ENCODE measurements at regions not wholly inside any gene's neighbourhood (a gene's known extent, or its start where the extent isn't known, plus 50 kb on each side); places are given as distances from the start of the nearest gene placed in this dataset.

DNA sequence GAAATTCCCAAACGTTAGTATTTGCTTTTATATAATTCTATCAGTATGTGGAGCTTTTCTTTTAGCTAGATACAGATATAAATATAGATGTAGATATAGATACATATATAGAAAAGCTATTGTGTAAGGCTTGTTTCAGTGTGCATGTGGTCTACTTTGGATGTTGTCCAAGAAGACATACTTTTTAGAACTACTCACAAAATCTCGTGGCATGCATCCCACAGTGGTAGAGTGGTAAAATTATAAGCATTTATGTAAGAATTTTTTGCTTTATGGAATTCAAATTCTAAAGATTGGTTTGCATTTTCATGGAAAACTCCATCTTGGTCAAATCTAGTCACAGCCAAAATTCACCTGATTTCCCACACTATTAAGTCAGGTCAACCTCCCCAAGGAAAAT lies 880.4 kb downstream of the EFNB2 start:
- DNase-seq, result no peak

DNA sequence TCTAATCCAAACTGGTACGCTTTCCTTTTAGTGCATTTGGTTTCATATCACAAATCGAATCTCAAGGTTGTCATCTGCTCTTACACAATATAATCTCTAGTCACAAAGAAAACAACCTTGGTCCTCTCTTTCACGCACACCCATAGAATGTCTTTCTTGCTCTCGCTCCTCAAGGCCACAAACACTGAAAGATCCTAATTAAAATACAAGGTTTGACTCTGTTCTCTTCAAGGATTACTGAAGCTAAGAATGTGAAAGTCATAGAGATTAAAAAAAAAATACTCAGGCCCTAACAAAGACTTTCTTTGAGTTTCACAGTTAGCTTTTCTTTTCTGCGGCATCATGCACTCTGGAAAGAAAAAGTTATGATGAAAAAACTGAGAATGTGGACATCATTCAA lies 891.5 kb downstream of the EFNB2 start:
- no peak for DNase-seq

DNA sequence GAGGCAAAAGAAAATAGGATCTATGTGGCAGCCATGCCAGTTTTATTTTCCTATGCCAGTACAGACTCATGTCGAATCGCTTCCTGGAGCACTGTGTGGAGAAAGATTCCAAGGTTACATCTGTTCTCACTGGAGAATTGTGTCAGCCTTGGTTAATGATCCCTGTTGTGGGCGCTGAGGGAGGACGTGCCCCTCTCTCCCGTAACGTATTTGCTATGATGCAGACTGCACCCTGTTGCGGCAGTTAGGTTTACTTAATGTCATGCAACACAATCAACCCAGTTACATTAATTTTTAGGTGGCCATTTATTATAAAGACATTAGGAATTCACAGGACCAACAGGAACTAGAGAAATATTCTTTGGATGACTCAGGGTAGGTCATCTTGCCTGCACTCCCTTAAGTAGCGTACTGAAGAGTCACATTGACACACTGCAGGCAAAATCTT lies 892.9 kb downstream of the EFNB2 start:
- DNase-seq, result no peak

DNA sequence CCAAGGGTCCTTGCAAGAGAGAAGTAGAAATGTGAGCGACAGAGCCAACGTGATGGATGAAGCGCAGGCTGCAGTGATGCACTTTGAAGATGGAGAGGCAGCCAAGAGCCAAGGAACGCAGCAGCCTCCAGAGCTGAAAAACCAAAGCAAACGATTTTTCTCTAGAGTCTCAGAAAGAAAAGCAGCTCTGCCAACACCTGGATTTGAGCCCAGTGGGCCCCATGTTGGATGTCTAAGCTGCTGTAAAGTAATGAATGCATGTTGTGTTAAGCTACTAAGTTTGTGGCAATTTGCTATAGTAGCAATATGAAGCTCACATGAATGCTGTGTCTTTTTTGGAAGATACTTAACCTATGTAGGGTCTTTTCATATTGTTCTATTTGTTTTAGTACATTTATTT lies 894.3 kb downstream of the EFNB2 start:
- no peak for DNase-seq

DNA sequence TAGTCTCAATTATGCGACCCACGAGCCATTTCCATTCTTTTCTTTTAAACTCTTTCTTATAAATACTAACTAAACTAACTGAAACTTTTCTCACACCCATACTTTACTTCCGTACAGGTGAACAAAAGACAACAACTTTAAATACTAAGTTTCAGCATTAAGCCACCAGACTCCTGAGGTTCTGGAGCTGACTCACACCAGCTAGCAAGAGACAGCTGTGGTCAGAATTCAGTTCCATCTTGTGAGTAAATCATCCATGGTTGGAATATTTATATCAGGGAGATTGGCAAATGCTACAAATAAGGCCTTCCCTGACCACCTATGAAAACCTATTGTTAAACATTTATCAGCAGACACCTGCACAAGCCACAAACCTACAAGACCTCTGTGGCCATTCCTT lies 897.0 kb downstream of the EFNB2 start:
- no peak for DNase-seq

DNA sequence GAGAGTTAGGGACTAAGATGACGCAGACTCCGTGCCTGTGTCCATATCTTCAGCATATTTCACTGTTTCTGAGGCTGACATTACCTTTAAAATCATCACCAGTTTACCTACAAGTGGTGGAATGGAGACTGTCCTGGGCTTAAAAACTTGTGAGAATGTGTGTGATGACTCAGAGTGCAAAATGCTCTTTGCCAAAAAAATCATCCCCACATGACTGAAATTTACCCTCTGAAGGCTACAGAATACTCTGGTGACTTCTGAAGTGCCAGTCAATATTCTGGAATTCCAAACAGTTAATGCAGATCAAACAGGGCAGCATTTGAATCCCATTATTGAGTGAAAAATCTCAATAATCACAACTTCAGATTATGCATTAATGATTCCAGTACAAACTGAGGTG lies 901.4 kb downstream of the EFNB2 start:
- DNase-seq, result no peak

DNA sequence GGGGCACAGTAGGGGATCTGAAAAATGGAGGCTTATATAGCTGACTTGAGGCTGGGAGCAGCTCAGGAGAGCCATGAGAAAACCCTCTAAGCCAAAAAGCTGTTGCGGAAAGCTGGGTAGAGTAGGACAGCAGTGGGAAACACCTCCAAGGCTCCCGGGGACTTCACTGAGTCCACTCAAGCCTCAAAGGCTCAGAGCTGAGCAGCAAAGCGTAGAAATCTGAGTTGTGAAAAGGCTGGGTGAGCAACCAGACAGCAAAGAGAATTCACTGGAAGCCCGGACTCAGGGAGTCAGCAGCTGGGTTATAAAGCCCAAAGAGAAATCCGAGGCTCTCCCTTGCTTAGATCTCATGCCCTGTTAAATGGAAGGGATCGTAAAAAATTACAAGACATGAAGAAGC lies 905.0 kb downstream of the EFNB2 start:
- no peak for DNase-seq

DNA sequence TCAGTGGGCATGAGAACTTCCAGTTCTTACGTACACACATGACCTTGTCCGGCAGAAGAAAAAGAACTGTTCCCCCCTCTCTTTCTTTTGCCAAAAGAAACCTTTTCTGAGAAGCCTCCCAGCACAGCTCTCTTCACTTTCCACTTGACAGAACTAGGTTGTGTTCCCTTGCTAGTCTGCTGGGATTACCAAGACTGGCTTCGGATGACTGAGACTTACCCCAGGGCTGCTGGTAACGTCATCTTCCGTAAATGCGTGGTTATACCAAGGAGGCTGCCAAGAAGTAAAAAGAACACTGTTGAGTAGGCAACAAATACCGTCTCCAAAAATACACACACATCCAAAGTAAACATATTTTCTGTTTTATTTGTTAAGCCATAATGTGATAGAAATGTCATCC lies 908.2 kb downstream of the EFNB2 start:
- DNase-seq, result no peak

DNA sequence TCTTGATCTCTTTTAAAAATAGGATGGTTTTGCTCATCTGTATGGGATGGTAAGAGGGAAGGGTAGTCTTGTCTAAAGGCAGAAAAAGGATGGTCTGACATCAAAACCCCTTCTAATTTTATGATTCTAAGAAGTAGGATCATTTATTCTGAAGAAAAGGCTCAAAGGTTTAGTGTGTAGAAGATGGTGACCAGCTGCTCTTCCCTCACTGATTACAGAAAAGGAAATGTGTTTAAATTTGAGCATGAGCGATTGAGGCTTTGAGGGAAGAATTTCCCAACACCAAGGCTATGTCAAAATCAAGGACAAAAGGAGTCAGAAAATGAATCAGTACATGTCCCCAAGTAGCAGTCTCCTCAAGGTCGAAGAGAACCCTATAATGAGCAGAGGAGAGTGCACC lies 909.8 kb downstream of the EFNB2 start:
- DNase-seq, result no peak

DNA sequence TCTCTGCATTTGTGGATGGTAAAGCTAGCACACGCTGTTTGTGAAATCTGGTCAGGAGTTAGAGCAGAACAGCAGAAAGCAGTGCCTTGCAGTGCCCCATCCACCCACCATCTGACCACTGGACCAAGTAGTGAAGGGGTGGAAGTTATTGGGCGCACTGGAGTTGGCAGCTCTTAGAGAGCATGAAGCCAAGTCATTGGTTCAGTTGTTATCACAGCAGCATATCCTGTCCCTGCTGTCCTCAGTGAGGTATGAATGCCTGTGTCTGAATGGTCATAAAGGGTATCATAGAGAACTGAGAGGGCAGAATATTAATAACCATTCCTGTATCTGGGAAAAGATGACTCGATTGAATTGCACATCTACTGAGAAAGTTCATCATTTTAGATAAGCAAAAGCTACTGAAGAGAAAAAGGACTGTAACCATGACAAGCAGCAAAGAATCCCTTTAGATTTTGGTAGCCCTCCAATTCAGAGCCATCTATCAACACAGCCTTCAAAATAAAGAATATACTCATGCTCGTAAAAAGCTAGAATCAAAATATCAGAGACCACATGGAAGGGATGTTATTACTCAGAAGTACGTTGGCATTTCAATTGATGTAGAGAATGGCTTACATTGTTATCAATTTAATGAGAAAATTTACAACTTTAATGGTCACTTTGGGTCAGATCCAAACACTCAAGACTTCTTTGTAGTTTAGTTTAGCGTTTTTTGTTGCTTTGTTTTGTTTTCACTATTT lies 919.0 kb downstream of the EFNB2 start:
- DNase-seq, result no peak

DNA sequence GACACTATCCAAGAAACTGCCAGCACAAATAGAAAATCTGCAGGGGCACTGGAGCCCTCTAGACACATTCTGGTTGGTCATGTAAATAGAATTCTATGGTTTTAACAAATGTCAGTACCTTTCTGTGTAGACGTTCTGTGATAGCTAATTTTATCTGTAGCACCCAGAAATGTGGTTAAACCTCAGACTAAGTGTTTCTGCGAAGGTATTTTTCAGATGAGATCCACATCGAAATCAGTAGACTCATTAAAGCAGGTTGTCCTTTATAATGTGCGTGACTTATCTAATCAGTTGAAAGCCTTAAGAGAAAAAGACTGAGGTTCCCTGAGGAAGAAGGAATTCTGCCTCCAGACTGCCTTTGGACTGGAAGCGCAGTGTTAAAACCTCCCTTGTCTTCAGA lies 922.9 kb downstream of the EFNB2 start:
- no peak for DNase-seq

DNA sequence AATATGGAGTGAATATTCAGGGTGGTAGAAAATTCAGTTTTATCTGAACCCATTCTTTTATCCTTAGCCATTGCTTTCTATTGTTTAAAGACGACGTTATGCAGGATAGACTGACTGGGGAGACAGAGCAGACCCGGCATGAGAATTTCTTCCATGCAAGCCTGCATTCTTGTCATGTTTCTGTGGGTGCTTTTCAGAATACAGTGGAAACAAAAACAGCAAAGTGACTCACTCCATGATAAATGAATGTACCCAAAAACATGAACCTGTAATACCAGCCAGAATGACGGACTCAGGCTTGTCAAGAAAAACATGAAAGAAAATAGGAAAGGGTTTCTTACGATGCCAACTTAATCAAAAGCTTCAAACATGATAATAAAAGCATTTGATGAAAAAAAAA lies 924.0 kb downstream of the EFNB2 start:
- no peak for DNase-seq

DNA sequence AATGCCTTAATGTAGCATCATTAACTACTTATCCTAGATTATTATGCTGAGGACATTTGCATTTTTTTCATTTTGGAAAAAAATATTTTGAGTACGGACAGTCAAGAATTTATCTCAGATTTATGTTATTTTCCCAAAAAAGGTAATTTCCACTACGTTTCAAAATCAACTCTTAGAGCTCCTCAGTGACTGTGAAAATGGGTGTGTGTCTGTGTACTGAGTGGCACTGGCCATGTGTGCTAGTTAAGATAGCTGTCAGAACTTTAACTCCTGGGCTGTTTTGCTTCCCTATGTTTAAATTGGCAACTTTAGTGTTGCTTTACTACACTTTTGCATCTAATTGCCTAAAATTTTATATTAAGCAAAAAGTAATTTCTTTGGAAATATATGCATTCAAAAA lies 927.4 kb downstream of the EFNB2 start:
- DNase-seq, result no peak

DNA sequence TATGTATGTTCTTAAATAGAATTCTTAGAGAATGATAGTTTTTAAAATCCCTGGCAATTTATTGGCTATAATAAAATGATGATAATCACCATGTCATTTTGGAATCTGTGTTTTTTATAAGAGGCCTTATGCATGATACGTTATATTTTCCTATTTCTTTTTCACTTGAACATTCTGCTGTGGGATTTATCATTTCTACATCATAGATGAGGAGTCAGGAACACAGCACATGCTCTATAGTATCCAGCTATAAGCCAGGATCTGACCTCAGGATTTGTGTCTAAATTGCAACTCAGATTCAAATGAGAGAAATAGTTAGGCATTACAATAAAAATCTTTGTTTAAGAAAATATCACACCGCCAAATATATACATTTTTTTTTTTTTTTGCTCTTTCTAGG lies 928.0 kb downstream of the EFNB2 start:
- DNase-seq, result no peak

DNA sequence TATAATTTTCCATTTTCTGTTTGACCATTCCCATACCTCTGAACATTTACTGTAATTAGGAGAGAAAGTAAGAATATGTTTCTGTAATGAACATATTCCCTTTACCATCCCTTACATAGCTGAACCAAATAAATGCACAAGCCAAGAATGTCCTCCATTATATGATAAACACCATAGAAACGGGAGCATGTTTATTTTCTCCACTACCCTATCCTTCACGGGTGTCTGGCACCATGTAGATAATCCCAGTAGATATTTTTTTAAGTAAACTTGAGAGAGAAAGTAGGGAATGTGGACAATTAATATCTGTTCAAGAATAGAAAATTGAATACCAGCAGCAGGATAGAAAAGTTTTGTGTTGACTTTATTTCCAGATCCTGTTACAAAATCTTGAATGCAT lies 928.4 kb downstream of the EFNB2 start:
- no peak for DNase-seq

DNA sequence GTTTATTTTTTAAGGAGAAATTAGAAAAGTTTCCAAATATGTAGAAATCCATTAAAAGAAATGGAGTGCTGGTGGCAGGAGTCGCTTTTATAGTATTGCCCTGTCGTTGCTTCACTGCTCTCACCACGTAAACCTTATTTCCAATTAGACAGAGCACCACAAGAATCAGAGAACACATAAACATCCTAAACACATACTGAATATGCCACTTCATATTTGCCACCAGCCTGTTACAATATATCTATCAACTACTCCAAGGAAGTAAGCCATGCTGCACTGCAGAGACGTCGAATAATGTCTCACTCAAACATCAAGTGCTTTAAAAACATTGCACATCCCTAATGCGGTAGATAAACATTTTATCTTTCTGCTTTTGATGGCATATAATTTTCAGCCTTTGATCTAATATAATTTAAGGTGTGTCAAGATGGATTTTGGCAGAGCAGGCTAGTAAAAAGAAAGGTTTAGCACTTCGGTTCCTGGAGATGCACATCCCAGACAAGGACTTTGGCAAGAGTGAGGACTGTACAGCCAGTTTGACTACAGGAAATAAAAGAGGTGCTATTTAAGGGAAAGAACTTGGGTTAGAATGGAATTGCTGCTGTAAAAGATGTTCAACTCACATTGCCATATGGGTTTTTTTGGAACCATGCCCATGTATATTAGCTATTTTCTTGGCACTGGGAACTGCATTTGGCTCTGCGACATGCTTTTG lies 932.3 kb downstream of the EFNB2 start:
- no peak for DNase-seq

DNA sequence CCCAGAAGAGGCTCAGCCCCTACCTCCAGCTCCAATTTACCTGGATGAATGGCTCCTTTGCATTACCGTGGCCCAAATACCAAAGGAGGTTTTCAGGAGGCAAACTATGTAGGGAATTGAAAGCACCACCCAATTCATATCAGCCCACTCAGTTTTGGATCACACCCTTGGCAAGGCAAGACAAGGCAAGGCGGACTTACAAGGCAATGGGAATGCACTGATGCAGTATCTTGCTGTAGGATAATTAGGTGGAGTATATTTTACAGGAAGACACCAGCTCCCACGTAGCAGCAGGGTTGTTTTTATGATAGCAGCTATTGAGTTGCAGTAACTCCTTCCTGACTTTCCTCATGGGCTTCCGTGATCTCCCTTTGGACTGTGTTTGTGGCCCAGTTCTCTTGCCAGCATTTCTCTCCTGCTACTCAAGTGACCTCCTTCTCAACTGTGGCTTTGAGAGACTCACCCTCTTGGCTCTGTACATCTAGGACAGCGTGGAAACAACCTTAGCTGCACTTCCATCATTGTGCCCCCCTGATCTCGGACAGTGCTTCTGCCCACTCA lies 935.9 kb downstream of the EFNB2 start:
- no peak for DNase-seq

DNA sequence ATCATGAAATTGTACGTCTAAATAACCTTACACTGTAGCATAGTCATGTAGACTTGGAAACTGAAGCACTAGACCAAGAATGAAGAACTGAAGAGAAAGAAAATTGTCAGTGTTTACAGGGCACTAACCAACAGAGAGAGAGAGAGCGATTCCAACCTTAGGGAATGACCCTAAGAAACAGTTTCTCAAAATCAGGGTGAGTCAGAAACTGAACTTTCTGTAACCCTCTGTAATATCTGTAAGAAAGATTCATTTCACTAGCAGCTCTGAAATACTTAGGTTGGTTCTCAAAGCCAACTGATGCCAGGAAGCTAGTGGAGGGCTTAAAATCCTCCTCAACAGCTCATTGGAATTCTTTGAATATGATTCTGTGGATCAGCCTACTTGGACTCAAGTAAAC lies 936.9 kb downstream of the EFNB2 start:
- no peak for DNase-seq

DNA sequence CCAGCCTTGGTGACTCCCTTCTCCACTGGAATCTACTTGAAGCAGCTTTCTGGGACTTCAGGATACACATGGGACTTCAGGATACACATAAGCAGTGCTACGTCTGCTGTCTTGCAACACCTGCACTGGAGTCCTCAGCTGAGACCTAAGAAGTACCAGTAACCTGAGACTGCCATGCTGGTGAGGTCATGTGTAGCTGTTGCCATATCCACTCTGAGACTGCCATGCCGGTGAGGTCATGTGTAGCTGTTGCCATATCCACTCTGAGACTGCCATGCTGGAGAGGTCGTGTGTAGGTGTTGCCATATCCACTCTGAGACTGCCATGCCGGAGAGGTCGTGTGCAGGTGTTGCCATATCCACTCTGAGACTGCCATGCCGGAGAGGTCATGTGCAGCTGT lies 937.9 kb downstream of the EFNB2 start:
- DNase-seq, result no peak

DNA sequence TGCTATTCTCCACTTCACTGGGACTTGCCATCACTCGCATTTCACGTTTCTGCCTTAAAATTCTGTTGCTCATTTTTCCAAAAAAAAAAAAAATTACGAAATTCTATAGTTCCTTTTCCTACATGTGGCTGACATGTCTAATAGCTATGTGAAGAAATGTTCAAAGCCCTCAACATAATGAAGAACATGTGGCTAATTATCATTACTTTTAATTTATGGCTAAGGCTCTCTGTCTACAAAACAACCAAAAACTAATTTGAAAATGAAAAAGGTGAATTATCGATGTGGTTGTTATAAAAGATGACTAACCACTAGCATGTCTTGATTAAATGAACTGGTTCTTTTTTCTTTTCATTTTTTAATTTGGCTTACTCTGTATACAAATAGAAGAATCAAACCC lies 940.0 kb downstream of the EFNB2 start:
- no peak for DNase-seq

DNA sequence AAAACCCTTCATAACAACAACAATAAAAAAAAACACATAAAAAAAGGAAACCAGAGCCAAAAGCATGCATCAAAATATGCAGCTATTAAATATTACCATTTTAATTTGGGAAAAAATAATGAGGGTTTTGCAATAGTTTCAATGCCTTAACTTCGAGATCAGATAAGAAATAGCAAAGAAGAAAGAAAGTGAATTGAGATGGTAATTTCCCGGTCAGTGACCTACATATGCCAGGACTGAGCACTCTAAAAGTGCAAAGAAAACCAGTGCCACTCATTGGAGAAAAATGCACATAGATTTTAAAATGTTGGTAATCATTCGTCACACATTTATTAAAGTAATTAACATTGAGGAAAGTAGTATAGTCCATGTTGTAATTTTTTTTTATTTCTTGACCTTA lies 944.2 kb downstream of the EFNB2 start:
- DNase-seq, result no peak

DNA sequence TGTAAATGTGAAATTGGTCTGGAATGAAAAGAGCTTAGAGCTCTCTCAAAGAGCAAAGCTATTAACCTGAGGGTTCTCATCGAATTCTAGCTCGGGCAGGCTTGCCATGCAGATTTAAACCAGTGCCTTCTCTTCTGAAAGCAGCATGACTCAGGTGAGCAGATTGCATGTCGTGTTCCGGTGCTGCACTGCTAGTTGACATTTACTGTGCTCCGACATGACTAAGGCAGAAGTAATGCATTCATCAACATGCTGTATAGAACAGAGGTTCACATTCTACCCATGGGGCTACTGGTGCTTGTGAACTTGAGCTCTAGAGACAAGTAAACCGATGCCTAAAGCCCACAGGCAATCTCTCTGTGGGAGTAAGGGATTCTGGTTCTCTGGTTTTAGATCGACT lies 947.7 kb downstream of the EFNB2 start:
- no peak for DNase-seq

DNA sequence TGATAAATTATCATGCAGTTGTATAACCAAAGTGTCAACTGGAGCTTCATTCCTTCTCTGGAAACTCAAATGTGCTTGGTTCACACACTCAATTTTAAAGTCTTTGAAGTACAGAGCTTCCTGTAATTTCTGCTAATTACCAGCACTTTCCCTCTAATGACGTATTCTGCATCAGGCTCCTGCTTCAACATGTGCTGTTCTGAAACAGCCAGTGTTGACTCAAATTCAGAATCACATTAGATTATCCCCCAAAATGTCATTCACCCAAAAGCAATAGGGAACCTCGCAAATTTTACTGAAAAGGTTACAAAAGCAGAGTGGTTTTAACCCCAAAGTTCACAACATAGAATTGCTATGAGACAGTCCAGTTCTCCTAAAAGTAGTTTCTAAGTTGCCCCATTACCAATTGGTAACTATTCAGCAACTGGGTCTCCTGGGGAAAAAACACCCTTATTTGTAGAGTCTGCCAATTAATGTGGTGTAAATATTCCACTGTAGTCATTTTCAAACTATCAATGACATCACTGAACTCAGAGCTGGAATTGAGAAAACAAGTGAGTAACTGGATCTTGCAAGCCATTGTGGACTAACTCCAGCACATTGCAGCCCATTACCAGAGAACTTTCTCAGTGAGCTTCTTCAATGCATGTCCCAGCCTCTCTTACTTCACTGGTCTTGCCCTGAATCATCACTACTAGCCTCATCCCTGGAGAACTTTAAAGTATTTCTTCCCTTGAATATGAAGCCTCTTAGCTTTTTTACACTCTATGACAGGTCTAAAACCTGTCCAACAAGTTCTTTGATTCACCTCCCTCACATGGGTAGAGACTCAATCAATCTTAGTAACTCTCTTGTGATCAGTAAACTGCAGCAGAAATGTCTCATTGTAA lies 955.4 kb downstream of the EFNB2 start:
- no peak for DNase-seq

DNA sequence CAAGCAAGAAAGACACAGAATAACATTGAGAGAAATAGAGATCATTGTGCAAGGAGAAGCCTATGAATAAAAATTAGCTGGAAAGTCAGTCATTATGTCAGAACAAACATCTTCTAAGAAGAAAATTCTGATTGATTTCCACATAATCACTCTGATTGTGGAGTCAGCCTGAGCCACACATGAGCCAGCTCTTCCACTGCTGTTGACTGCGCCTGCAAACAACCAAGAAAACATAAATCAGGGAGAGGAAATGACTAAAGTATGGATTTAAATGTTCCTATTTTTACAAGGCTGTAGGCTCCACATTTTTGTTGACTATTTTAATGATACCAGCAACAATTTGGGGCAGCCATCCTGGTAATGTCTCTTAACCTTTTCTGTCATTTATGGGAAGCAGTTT lies 962.3 kb downstream of the EFNB2 start:
- DNase-seq, result no peak
